DOHH2 (cell line): ENCODE measurements at regions not wholly inside any gene's neighbourhood (a gene's known extent, or its start where the extent isn't known, plus 50 kb on each side); places are given as distances from the start of the nearest gene placed in this dataset.

Experiments
- EZH2phosphoT487 ChIP-seq: fragments of 200-600 bp; sonication (generic); IDR thresholded peaks from 2 replicates; pipeline ENCODE4 v1.6.1; 2017; ENCODE audit warnings: borderline replicate concordance, mild to moderate bottlenecking, antibody characterized with exemption, low read length, moderate library complexity, mixed read lengths
- TF ChIP-seq, protein P1 (sequence below): fragments of 200-600 bp; sonication (generic); IDR thresholded peaks from one replicate; pipeline ENCODE4 v1.5.1; 2014; ENCODE audit warnings: antibody characterized with exemption, mild to moderate bottlenecking, low read depth, low read length; ENCODE audit not compliant: poor library complexity, severe bottlenecking

DNA sequence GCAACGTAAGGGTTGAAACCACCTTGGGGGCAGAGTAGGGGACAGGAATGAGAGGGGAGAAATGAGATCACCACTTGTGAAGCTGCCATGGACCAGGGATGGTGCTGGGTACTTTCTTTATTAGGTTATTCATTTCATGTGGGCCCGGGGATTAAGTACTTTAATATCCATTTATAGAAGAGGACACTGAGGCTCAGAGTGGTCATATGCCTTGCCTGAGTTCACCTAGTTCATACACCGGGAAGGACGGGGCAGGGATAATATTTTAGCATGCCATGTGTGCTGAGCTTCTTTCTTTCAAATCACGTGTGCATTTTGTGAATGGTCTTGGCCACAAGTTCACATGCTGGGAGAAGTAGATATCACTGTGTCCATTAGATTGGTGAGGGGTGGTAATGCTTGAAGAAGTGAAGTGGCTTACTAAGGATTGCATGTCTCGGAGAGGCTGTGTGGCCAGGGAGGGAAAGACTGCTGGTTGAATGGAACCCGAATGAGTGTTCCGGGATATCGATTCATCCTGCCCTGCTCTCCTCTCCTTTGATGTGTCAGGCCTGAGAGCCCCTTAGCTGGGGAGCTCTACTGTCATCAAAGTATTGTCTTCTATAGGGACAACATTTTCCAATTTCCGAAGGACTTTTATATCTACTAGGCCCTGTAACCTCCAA lies 187.1 kb downstream of the MYCN start:
- TF ChIP-seq, protein P1, sequence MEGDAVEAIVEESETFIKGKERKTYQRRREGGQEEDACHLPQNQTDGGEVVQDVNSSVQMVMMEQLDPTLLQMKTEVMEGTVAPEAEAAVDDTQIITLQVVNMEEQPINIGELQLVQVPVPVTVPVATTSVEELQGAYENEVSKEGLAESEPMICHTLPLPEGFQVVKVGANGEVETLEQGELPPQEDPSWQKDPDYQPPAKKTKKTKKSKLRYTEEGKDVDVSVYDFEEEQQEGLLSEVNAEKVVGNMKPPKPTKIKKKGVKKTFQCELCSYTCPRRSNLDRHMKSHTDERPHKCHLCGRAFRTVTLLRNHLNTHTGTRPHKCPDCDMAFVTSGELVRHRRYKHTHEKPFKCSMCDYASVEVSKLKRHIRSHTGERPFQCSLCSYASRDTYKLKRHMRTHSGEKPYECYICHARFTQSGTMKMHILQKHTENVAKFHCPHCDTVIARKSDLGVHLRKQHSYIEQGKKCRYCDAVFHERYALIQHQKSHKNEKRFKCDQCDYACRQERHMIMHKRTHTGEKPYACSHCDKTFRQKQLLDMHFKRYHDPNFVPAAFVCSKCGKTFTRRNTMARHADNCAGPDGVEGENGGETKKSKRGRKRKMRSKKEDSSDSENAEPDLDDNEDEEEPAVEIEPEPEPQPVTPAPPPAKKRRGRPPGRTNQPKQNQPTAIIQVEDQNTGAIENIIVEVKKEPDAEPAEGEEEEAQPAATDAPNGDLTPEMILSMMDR = no peak
- no peak for TF ChIP-seq EZH2phosphoT487
